ENCODE measurements at regions not wholly inside any gene's neighbourhood (a gene's known extent, or its start where the extent isn't known, plus 50 kb on each side); places are given as distances from the start of the nearest gene placed in this dataset.

DNA sequence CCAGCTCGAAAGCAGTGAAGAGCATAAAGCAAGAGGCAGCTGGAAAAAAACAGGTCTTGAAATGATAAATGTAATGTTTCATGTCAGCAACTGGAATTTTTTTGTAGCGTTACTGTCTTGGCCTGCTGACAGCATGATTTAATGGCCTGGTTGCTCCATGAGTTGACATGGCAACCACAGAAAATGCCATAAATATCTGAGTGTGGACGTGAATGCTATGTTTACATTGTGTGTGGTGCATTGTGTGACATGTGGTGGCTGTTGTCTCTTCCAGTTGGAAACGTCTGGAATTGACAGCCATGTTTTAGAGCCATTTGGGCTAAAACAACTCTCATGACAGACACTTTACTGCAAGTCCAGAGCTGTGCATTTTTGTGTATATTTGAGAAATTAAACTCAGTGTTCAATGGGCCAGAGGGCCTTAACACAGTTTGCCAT is 170.0 kb downstream of the FOXA2 start (continued):
- TF ChIP-seq KDM5B (IDR thresholded peaks at IDR 0.05; ENCODE audit: insufficient replicate concordance, low read depth, low read length), result no peak
- 0 out of 2 replicates have a peak, but pooled peaks have one; percentile 38 for TF ChIP-seq FOXA1 (IDR thresholded peaks at IDR 0.05; ENCODE audit: borderline replicate concordance)
- peak; percentile 88; the same call in 1 of the 2 replicates for TF ChIP-seq ZNF165 (CRISPR knock-in tag; IDR thresholded peaks at IDR 0.05; ENCODE audit: borderline replicate concordance)
- TF ChIP-seq RBFOX2 (IDR thresholded peaks at IDR 0.05; ENCODE audit: low read depth, low read length), result no peak
- TF ChIP-seq, protein P1, sequence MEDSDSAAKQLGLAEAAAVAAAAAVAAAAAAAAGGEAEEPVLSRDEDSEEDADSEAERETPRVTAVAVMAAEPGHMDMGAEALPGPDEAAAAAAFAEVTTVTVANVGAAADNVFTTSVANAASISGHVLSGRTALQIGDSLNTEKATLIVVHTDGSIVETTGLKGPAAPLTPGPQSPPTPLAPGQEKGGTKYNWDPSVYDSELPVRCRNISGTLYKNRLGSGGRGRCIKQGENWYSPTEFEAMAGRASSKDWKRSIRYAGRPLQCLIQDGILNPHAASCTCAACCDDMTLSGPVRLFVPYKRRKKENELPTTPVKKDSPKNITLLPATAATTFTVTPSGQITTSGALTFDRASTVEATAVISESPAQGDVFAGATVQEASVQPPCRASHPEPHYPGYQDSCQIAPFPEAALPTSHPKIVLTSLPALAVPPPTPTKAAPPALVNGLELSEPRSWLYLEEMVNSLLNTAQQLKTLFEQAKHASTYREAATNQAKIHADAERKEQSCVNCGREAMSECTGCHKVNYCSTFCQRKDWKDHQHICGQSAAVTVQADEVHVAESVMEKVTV (CRISPR knock-in tag; IDR thresholded peaks at IDR 0.05), result peak; percentile 39; the same call in 1 of the 2 replicates
- TF ChIP-seq ZNF212 (CRISPR knock-in tag; IDR thresholded peaks at IDR 0.05), result 0 out of 2 replicates have a peak, but pooled peaks have one; percentile 25
- no peak for TF ChIP-seq CTCF (IDR thresholded peaks at IDR 0.05 in 2 of 3, conservative IDR thresholded peaks at IDR 0.05 in 1 of 3; ENCODE audit: insufficient read depth in 2 of 3, low read depth in 1 of 3, low read length in 3 of 3)
- peak; percentile 67; the same call in 1 of the 2 replicates for TF ChIP-seq ZNF79 (CRISPR knock-in tag; IDR thresholded peaks at IDR 0.05; ENCODE audit: low read depth)
- TF ChIP-seq POLR2H (tag; IDR thresholded peaks at IDR 0.05; ENCODE audit: low read depth), result 0 out of 2 replicates have a peak, but pooled peaks have one; percentile 20
- peak; percentile 84 for TF ChIP-seq CEBPB (tag; IDR thresholded peaks at IDR 0.05)
- TF ChIP-seq ZNF318 (IDR thresholded peaks at IDR 0.05; ENCODE audit: borderline replicate concordance in 1 of 2, low read depth in 1 of 2), result 0 out of 4 replicates have a peak, but pooled peaks of 1 of the 2 experiments have one; percentile 14
- TF ChIP-seq, protein P2, sequence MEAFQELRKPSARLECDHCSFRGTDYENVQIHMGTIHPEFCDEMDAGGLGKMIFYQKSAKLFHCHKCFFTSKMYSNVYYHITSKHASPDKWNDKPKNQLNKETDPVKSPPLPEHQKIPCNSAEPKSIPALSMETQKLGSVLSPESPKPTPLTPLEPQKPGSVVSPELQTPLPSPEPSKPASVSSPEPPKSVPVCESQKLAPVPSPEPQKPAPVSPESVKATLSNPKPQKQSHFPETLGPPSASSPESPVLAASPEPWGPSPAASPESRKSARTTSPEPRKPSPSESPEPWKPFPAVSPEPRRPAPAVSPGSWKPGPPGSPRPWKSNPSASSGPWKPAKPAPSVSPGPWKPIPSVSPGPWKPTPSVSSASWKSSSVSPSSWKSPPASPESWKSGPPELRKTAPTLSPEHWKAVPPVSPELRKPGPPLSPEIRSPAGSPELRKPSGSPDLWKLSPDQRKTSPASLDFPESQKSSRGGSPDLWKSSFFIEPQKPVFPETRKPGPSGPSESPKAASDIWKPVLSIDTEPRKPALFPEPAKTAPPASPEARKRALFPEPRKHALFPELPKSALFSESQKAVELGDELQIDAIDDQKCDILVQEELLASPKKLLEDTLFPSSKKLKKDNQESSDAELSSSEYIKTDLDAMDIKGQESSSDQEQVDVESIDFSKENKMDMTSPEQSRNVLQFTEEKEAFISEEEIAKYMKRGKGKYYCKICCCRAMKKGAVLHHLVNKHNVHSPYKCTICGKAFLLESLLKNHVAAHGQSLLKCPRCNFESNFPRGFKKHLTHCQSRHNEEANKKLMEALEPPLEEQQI (IDR thresholded peaks at IDR 0.05), result no peak
- TF ChIP-seq C11orf30 (IDR thresholded peaks at IDR 0.05; ENCODE audit: low read depth), result no peak

Measured in K562 (cell line).